NCI-H1092 treated with DMSO at 0.1 percent for 48 hours (cell line): ENCODE measurements at regions not wholly inside any gene's neighbourhood (a gene's known extent, or its start where the extent isn't known, plus 50 kb on each side); places are given as distances from the start of the nearest gene placed in this dataset.
"Not testable (repeated sequence)": the region's sequence is repeated elsewhere in the genome, so short reads cannot be mapped to it uniquely, and the experiment has no call there.

Source experiments
- DNase-seq: peaks from one replicate; lab custom pipeline; 2025; lab: John Stamatoyannopoulos, UW

DNA sequence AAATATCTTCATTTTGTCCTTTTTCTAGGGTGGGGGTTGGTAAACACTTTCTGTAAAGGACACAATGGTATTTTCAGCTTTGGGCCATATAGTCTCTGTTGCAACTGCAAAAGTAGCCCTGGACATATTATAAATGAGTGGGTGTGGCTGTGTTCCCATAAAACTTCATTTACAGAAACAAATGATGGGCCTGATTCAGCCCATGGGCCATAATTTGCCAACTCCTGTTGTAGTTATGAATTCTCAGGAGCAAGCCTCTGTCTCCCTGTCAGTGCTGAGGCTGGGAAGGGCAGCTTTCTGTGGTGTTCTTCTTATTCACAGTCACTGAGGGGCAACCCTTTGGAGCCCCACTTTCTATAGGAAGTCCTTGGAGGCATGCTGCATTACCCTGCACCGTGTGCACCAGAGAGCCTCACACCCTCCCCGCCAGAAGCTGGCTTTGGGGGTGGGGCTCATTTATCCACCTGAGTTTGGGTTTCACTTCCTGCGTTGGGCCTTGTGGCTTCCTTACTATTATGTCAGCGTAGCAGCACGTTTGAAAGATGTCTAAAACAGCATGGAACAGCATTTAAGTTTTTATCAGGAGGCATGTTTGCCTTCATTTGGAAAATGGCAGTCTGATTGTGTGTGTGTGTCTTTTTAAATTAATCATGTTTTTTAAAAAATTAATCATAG, 60.8 kb upstream of the FAN1 start:
- DNase-seq = not testable (repeated sequence)

GRCh38 chr15:30845536-30845935, 58.2 kb upstream of the FAN1 start:
- not testable (repeated sequence) for DNase-seq
